Endothelial cell of umbilical vein (primary cell): ENCODE measurements at regions not wholly inside any gene's neighbourhood (a gene's known extent, or its start where the extent isn't known, plus 50 kb on each side); places are given as distances from the start of the nearest gene placed in this dataset.

Source experiments
- FOS ChIP-seq: IDR thresholded peaks from 2 replicates; pipeline ENCODE4 v1.6.1; 2011; ENCODE audit warnings: mild to moderate bottlenecking, low read length, moderate library complexity, borderline replicate concordance; ENCODE audit not compliant: insufficient read depth
- POLR2A ChIP-seq: IDR thresholded peaks from 2 replicates; pipeline ENCODE4 v1.6.1; 2012; ENCODE audit warnings: low read depth, mild to moderate bottlenecking, control low read depth, low read length
- TF ChIP-seq, protein P1 (sequence below), 2 donors: IDR thresholded peaks; 1 replicate in 1 of 2; 2 replicates in 1 of 2; pipeline ENCODE4 v1.5.1; 2011; ENCODE audit warnings: low read length in 2 of 2, mild to moderate bottlenecking in 2 of 2, moderate library complexity in 2 of 2, control low read depth in 1 of 2, inconsistent platforms in 1 of 2, low read depth in 1 of 2; ENCODE audit not compliant: insufficient read depth in 1 of 2; ENCODE audit errors: extremely low read depth in 1 of 2

DNA sequence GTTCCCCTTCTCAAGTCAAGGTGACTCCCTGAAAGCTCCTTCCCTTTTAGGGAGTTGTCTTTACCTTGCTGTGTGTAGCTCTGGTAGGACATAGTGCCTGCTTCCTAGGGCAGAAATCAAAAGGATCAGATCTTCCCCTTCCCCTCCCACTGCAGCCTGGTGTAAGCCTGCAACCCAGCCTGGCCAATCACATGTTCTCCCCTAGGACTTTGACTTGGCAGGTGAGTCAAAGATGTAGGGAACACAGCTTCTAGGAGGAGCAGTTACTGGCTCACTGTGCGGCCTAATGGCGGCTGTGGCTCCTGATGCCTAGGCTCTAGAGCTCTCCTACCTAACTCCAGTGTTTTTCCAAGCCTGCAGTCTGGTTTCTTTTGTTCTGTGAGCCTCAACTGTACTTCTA is 103.9 kb downstream of the AASDH start:
- TF ChIP-seq FOS, result no peak
- TF ChIP-seq, protein P1, sequence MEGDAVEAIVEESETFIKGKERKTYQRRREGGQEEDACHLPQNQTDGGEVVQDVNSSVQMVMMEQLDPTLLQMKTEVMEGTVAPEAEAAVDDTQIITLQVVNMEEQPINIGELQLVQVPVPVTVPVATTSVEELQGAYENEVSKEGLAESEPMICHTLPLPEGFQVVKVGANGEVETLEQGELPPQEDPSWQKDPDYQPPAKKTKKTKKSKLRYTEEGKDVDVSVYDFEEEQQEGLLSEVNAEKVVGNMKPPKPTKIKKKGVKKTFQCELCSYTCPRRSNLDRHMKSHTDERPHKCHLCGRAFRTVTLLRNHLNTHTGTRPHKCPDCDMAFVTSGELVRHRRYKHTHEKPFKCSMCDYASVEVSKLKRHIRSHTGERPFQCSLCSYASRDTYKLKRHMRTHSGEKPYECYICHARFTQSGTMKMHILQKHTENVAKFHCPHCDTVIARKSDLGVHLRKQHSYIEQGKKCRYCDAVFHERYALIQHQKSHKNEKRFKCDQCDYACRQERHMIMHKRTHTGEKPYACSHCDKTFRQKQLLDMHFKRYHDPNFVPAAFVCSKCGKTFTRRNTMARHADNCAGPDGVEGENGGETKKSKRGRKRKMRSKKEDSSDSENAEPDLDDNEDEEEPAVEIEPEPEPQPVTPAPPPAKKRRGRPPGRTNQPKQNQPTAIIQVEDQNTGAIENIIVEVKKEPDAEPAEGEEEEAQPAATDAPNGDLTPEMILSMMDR (IDR thresholded peaks at IDR 0.05; ENCODE audit: extremely low read depth in 1 of 2, insufficient read depth in 1 of 2, low read depth in 1 of 2, low read length in 2 of 2), result no peak
- no peak for TF ChIP-seq POLR2A
